ENCODE measurements at regions not wholly inside any gene's neighbourhood (a gene's known extent, or its start where the extent isn't known, plus 50 kb on each side); places are given as distances from the start of the nearest gene placed in this dataset.

DNA sequence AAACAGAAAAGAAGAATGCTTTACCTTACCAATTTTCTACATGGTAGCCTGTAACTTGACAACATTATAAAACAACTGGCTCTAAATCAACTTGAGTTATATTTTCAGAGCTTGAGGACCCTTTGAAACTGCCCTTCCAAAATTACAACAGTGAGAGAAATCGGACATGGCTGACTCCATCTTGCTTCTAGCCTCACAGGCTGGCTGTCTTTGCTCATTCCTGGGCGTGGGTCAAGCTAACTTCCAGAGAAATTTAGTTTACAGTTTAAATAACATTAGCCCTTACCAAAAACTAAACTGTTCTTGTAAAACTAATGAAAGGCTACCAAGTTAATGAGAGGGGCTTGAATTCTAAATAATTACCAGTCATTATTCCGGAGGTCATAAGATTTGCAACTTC lies 183.4 kb downstream of the AKR1D1 start:
- TF ChIP-seq, protein P1, sequence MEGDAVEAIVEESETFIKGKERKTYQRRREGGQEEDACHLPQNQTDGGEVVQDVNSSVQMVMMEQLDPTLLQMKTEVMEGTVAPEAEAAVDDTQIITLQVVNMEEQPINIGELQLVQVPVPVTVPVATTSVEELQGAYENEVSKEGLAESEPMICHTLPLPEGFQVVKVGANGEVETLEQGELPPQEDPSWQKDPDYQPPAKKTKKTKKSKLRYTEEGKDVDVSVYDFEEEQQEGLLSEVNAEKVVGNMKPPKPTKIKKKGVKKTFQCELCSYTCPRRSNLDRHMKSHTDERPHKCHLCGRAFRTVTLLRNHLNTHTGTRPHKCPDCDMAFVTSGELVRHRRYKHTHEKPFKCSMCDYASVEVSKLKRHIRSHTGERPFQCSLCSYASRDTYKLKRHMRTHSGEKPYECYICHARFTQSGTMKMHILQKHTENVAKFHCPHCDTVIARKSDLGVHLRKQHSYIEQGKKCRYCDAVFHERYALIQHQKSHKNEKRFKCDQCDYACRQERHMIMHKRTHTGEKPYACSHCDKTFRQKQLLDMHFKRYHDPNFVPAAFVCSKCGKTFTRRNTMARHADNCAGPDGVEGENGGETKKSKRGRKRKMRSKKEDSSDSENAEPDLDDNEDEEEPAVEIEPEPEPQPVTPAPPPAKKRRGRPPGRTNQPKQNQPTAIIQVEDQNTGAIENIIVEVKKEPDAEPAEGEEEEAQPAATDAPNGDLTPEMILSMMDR (IDR thresholded peaks at IDR 0.05; ENCODE audit: low read depth, low read length), result no peak
- H3K4me3 ChIP-seq (replicated peaks in 1 of 2; ENCODE audit: low read depth in 2 of 2, low read length in 2 of 2), result no peak overlapping the region
- DNase-seq (ENCODE audit: low read depth in 2 of 2), result no peak

DNA sequence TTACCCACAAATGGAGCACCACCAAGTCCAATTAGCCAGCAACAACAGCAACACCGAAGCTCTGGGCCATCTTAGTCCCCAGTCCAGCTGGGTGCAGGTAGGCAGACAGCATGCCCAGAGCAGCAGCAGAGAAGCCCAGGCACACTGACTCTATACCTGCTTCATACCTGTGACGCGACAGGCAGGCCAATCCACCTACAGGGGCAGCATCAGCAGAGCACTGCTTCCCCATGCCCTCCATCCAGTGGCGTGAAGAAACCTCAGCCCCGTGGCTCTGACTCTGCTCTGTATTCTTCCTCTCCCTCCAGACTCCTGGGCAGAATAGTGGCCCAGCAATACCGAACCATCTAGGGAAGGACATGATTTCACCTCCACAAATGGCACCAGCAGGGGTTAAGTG lies 191.7 kb downstream of the AKR1D1 start:
- TF ChIP-seq, protein P1 (IDR thresholded peaks at IDR 0.05; ENCODE audit: low read depth, low read length), result no peak
- no peak for DNase-seq (ENCODE audit: low read depth in 2 of 2)
- H3K4me3 ChIP-seq (replicated peaks in 1 of 2; ENCODE audit: low read depth in 2 of 2, low read length in 2 of 2), result no peak overlapping the region

DNA sequence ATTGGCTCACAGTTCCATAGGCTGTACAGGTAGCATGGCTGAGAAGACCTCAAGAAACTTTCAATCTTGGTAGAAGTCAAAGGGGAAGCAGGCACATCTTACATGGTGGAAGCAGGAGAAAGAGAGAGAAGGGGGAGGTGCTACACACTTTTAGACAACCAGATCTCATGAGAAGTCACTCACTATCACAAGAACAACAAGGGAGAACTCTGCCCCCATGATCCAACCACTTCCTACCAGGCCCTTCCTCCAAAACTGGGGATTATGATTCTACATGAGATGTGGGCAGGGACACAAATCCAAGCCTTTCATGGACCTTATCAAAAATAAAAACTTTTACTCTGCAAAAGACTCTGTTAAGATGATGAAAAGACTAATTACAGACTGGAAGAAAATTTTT lies 183.2 kb upstream of the TRIM24 start:
- no peak overlapping the region for H3K4me3 ChIP-seq (replicated peaks in 1 of 2; ENCODE audit: low read depth in 2 of 2, low read length in 2 of 2)
- DNase-seq (ENCODE audit: low read depth in 2 of 2), result no peak
- TF ChIP-seq, protein P1 (IDR thresholded peaks at IDR 0.05; ENCODE audit: low read depth, low read length), result no peak

DNA sequence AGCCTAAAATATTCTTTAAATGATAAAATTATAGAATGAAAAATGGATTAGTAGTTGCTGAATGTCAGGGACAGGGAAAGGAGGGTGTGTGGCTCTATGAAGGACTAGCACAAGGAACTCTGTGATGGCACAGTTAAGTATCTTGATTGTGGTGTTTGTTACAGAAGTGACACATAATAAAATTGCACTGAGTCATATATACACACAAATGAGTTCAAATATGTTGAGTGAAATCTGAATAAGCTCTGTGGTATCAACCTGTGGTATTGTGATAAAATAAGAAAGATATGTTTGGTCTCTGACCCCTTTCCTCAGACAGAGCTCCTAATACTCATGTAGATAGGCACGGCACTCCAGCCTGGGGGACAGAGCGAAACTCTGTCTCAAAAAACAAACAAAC lies 181.5 kb upstream of the TRIM24 start:
- DNase-seq (ENCODE audit: low read depth in 2 of 2), result no peak
- no peak overlapping the region for H3K4me3 ChIP-seq (replicated peaks in 1 of 2; ENCODE audit: low read depth in 2 of 2, low read length in 2 of 2)
- TF ChIP-seq, protein P1 (IDR thresholded peaks at IDR 0.05; ENCODE audit: low read depth, low read length), result no peak

DNA sequence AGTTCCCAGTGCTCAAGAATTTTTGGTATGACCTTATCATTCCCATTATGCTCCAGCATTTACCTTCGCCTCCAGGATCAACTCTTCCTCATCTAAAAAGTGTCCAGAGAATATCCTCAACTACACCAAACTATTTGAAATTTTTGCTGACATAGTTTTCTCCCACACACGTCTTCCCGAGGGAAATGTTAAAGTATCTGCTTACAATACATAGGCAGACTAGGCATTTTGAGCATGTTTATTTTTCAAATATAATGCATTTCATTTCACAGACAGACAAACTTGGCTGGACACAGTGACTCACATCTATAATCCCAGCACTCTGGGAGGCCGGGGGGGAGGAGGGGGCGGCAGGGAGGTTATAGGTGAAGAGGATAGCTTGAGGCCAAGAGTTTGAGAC lies 177.1 kb upstream of the TRIM24 start:
- no peak overlapping the region for H3K4me3 ChIP-seq (replicated peaks in 1 of 2; ENCODE audit: low read depth in 2 of 2, low read length in 2 of 2)
- TF ChIP-seq, protein P1 (IDR thresholded peaks at IDR 0.05; ENCODE audit: low read depth, low read length), result no peak
- DNase-seq (ENCODE audit: low read depth in 2 of 2), result peak; percentile 14 to 33

DNA sequence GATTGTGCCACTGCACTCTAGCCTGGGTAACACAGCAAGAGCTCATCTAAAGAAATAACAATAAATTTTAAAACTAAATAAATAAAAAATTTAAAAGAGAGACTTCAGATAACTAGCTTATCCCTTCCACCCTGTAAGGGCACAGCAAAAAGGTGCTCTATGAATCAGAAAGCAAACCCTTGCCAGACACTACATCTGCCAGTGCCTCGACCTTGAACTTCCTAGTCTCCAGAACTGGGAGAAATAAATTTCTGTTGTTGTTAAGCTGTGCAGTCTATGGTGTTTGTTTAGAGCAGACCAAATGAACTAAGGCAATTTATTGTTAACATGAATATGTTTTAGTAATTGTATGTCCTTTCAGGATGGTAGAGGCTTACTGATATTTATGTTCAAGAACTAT lies 174.9 kb upstream of the TRIM24 start:
- DNase-seq (ENCODE audit: low read depth in 2 of 2), result no peak
- no peak overlapping the region for H3K4me3 ChIP-seq (replicated peaks in 1 of 2; ENCODE audit: low read depth in 2 of 2, low read length in 2 of 2)
- TF ChIP-seq, protein P1 (IDR thresholded peaks at IDR 0.05; ENCODE audit: low read depth, low read length), result no peak

DNA sequence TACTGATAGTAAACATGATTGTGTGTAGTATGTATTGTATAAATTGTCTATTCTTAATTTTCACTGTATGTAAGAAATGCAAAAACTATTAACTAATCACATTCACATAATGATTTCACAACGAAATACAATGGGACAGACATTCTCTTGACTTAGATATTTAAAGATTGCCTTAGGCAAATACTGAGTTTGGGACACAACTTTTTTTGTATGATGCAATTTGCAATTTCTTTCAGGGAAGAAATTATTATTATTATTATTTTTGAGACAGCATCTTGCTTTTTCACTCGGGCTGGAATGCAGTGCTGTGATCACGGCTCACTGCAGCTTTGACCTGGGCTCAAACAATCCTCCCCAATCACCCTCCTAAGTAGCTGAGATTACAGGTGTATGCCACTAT lies 173.2 kb upstream of the TRIM24 start:
- no peak overlapping the region for H3K4me3 ChIP-seq (replicated peaks in 1 of 2; ENCODE audit: low read depth in 2 of 2, low read length in 2 of 2)
- TF ChIP-seq, protein P1 (IDR thresholded peaks at IDR 0.05; ENCODE audit: low read depth, low read length), result no peak
- no peak for DNase-seq (ENCODE audit: low read depth in 2 of 2)

Measured in cardiac fibroblast (primary cell).